ENCODE measurements at regions not wholly inside any gene's neighbourhood (a gene's known extent, or its start where the extent isn't known, plus 50 kb on each side); places are given as distances from the start of the nearest gene placed in this dataset.
A peak's percentile ranks its signal among the peaks of the same experiment; 100 is the strongest.

DNA sequence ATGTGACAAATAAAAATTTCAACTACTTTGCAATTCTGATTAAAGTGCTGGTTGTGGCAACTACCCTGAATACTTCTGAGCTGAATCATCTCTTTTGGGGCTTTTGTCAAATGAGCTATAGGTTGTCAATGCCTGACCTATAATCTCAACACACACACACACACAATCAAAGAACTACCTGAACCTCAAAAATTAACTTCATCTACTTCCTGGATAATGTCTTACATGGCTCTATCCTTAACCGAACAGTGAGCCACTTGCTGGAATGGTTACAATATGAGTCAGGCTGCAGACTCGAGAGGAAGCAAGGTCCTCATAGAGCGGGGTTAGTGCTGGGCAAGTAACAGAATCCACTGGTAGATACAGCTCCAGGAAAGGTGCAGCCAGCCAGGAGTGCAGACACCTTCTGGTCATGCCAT, 70.6 kb upstream of the DST start:
- no peak for DNase-seq

DNA sequence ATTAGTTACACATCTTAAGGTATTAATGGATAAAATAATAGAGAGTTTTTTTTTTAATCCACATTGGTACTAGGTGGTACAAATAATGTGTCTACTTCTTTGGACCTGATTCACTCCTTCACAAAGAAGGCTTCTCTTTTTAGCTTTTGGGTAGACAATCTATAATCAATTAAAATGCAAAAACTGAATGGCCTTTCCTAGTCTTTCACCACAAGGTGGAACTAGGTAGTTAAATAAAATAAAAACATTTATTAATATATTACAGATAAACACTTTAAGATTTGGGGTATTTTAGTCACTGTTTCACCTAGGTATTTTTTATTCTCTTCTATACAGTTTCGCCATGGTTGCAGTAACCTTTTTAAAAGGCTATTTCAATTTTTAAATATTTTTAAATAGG, 68.3 kb upstream of the DST start:
- DNase-seq: no peak

DNA sequence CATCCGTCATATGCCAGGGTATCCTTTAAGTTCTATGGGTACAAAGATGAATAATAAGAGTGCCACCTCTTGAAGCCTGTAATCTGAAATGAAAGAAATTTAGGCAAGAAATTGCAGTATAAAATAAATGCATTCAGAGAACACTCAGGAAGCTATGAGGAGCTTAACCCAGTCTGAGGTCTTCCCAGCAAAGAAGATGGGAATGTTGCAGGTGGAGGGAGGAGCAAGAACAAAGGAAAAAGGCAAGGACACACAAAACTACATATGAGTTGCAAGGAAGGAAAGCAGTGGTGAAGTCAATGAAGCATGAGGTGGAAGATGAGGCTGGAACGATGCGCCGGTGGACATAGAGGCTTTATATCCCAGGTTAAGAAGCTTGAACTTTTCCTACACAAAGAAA, 67.0 kb upstream of the DST start:
- DNase-seq: no peak

DNA sequence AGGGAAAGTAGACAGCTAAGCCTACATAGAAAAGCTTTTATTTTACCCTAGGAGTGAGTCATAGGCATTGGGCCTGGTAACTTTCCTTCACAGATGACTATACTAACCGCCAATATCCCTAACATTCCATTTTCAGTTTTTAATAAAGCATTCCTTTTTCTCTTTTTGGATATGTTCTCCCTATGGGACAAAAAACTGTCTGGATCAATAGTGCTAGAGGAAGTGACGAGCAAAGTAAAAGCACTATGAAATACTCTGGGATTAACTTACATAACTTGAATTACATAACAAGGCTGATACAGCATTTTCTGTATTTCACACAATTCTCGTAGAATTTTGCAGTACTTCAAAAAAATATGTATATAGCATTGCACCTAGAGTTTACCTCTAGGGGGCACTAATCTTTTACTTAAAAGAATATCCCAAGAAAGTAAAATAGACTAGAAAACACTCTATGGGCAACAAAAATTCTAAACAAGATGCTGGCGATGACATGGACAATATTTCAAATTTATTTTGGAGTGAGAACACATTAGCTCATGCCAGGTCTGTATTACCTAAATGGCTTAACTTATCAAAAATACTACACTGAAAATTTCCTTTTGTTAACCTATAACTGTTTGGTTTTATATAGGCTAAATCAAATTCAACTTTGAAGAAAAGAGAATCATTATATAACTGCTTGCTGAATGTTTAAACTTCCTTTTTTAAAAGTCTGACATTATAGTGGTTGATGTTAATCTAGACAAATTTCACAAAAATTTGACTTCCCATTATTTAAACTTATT, 66.3 kb upstream of the DST start:
- peak; percentile 29 for DNase-seq

DNA sequence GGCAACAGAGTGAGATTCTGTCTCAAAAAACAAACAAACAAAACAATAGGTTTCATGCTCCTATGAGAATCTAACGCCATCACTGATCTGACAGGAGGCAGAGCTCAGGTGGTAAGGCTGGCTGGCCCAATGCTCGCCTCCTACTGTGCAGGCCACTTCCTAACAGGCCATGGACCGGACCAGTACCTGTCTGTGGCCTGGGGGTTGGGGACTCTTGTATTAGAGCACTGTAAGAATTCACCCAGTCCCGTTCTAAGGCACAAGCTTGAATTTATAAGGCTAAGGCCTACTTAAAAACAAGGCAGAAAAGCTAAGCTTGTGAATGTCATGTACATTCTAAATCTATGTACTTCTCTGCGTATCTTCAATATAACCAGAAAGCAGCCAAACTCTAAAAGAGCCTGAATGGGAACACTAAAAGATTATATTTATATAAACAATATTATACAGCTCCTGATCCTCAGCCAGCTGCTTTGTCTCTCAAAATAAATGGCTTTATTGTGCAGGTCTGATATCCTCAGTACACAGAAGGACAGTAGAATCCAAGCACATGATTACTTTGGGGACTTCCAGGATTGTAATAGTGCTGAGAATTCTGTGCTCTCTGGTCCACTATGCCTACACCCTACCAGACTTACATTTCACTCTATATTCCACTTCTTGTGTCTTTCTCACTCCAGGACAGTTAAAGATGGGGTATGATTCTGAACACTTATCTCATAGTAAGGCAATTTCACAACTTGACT, 64.5 kb upstream of the DST start:
- no peak for DNase-seq

DNA sequence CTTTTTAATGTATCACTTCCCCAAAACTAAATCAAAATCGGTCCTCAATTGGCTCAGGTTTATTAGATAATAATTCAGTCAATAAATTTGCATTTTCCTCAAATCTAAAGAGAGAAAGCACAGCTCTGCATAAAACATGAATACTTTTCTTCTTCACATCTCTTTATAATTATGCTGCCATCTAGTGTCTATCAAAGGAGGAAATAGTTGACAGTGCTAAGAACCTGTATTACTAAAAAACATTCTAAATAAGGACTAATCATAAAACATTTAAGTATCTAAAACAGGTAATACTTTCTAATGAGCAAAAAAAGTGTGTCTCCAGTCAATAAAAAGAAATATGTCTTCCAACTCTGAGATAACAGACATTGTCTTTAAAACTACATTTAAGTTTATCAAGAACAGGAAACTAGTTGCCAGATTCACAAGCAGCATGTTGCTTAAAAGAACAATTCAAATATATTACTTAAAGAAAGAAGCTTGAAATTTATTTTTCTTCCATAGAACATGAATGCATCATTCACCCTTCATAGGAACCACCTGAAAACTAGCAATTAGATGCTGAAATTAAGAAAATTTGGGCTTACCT, 56.5 kb upstream of the DST start:
- DNase-seq: peak; percentile 38

DNA sequence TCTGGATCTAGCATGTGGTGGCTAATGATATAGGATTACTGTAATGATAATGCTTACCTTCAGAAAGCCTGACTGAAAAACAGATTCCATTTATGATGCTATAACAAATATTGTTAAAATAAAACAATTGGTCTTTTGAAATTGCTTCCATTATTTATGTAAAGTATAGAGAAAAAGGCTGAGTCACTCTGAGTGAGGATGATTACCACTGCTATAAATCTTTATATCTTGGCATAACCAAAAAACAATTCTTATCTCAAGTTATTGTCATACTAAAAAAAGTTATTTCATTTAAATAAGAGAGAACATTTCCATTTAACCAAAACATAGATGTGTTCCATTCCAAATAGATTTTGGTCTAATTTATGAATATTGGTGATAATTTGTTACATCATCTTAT, 53.0 kb upstream of the DST start:
- DNase-seq: no peak

DNA sequence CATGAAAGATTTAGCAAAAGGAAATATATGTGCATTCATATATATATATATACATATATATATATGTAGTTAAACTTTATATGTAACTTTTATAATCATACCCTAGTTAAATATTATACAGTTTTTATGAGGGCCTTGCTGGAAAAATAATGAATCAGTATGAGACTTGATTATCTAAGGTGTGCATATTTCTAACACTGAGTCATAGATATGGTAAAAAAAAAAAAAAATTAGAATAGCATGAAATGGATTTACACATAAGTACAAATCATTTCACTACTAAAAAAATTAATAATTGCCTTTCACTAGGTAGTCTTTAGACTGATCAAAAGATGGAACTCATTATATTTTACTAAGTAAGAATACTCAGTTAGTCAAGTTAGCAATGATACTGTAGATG, 51.3 kb upstream of the DST start:
- DNase-seq: no peak

DNA sequence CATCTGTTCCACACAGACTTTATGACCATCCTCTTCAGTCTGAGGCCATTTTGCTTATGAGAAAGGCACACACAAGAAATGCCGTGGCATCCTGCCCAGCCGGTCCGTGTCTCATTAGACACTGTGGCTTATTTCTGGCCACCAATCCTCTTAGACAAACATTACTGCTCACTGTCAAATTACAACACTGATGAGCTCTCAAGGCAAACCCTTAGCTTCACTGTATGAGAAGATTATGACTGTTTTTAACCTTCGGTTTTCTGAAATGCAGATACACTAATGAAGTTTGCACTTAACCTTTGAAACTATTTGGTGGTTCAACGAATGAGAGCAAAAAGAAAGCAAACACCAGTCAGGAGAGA, 50.5 kb upstream of the DST start:
- DNase-seq: peak; percentile 72

DNA sequence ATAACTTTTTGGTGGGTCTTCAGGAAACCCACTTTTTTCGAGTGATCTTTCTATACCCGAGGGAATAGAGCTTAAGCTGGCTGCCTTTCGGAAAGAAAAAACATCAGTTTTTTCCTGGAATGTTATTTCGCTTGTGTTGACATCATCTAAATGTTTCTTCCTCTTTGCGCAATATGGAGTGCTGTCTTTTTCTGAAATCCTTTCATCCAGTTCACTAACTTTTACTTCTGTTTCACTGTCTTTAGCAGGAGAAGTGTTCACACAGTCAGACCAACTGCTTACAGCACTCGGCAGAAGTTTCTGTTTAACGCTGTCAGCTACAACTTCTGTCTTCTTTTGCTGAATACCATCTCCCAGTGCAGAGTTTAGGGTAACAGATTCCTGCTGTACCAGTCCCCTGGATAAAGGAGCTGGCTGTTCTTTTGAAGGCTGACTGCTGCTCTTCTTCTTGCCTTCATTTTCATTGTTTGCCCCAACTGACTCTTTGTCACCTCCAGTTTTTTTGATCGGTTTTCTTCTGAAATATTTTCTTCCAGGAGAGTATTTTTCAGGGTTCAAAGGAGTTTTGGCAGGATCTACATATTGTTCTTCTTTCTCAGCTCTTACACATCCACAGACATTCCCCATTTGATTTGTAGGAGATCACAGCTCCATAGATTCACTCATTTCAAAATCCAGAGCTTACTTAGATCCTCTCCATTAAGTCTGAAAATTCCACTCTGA, 50.0 kb upstream of the DST start:
- peak; percentile 62 for DNase-seq
